ENCODE measurements at regions not wholly inside any gene's neighbourhood (a gene's known extent, or its start where the extent isn't known, plus 50 kb on each side); places are given as distances from the start of the nearest gene placed in this dataset.

DNA sequence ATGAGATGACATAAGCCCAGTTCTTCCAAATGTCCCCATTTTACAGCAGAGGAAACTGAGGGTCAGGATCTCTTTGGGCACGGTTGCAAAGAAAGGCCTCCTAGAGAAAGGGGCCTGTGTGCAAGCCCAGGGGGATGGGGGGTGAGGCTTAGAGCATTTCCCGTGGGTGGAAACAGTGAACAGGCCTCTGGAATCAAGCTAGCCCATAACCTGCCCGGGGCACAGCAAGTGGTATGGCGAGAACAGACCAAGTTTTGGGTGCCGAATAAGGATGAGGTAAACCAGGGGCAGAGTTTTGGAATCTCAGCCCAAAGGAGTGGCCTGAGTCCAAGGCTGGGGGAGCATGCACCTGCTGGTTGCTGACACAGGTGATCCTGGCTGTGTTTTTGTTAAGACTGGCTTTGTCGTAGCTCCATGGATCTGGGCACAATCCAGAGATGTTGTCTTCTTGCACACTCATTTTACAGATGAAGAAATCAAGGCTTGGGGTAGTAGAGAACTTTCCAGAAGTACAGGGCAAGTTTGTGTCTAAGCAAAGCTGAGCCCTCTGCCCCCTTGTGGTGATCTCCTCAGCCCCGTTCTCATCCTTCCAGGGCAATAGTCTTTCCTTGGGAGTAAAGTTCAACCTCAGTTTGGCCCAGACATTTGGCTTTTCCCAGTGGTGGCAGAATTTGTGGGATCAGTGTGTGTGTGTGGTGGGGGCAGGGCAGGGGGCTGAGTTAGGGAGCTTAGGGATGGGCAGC, 53.5 kb upstream of the MYEOV start:
- Histone ChIP-seq H3K27me3 (ENCODE audit: insufficient read depth, low read length, poor library complexity, severe bottlenecking) (no peaks in the 10 kb centered on the region), H3K36me3 (ENCODE audit: insufficient read depth, low read length) (no peaks in the 10 kb centered on the region), H3K4me3 (ENCODE audit: low read length, poor library complexity, severe bottlenecking) (no peak overlapping the region), H4K20me1 (ENCODE audit: insufficient read depth, low read length, poor library complexity, severe bottlenecking) (no peaks in the 10 kb centered on the region), H3K4me2 (ENCODE audit: low read depth, low read length, poor library complexity, severe bottlenecking) (no peak overlapping the region), H3K9me3 (ENCODE audit: insufficient read depth, low read depth, low read length) (no peaks in the 10 kb centered on the region), H3F3A (ENCODE audit: low read depth) (no peaks in the 10 kb centered on the region), H3K9me2 (replicated peaks; ENCODE audit: low read depth, low read length) (no peaks in the 10 kb centered on the region), H3K79me2 (ENCODE audit: insufficient read depth, low read length) (no peaks in the 10 kb centered on the region), H3K9ac (ENCODE audit: low read depth, low read length, poor library complexity, severe bottlenecking) (no peak overlapping the region), H3K4me1 (ENCODE audit: insufficient read depth, low read length, poor library complexity, severe bottlenecking) (no peaks in the 10 kb centered on the region), H2AFZ (ENCODE audit: low read length) (no peak overlapping the region)
- peak; percentile 43 for TF ChIP-seq CTCF (conservative IDR thresholded peaks at IDR 0.05; ENCODE audit: low read length)
- TF ChIP-seq EZH2phosphoT487 (IDR thresholded peaks at IDR 0.05; ENCODE audit: borderline replicate concordance), result no peak

GRCh38 chr11:69241075-69241740, 52.7 kb upstream of the MYEOV start:
- no peaks in the 10 kb centered on the region for H3K36me3 ChIP-seq (ENCODE audit: insufficient read depth, low read length)
- no peaks in the 10 kb centered on the region for H3K27me3 ChIP-seq (ENCODE audit: insufficient read depth, low read length, poor library complexity, severe bottlenecking)
- H3K4me1 ChIP-seq (ENCODE audit: insufficient read depth, low read length, poor library complexity, severe bottlenecking), result no peaks in the 10 kb centered on the region
- H3K4me3 ChIP-seq (ENCODE audit: low read length, poor library complexity, severe bottlenecking), result no peak overlapping the region
- TF ChIP-seq EZH2phosphoT487 (IDR thresholded peaks at IDR 0.05; ENCODE audit: borderline replicate concordance) (no peak), CTCF (conservative IDR thresholded peaks at IDR 0.05; ENCODE audit: low read length) (no peak)
- no peaks in the 10 kb centered on the region for H3K79me2 ChIP-seq (ENCODE audit: insufficient read depth, low read length)
- no peak overlapping the region for H3K4me2 ChIP-seq (ENCODE audit: low read depth, low read length, poor library complexity, severe bottlenecking)
- H3F3A ChIP-seq (ENCODE audit: low read depth), result no peaks in the 10 kb centered on the region
- no peaks in the 10 kb centered on the region for H3K9me3 ChIP-seq (ENCODE audit: insufficient read depth, low read depth, low read length)
- H3K9me2 ChIP-seq (replicated peaks; ENCODE audit: low read depth, low read length), result no peaks in the 10 kb centered on the region
- no peak overlapping the region for H2AFZ ChIP-seq (ENCODE audit: low read length)
- H3K9ac ChIP-seq (ENCODE audit: low read depth, low read length, poor library complexity, severe bottlenecking), result no peak overlapping the region
- no peaks in the 10 kb centered on the region for H4K20me1 ChIP-seq (ENCODE audit: insufficient read depth, low read length, poor library complexity, severe bottlenecking)

GRCh38 chr11:69241844-69242243, 52.1 kb upstream of the MYEOV start:
- no peaks in the 10 kb centered on the region for H3F3A ChIP-seq (ENCODE audit: low read depth)
- TF ChIP-seq CTCF (conservative IDR thresholded peaks at IDR 0.05; ENCODE audit: low read length) (no peak), EZH2phosphoT487 (IDR thresholded peaks at IDR 0.05; ENCODE audit: borderline replicate concordance) (no peak)
- no peak overlapping the region for H3K4me2 ChIP-seq (ENCODE audit: low read depth, low read length, poor library complexity, severe bottlenecking)
- H3K27me3 ChIP-seq (ENCODE audit: insufficient read depth, low read length, poor library complexity, severe bottlenecking), result no peaks in the 10 kb centered on the region
- no peak overlapping the region for H3K4me3 ChIP-seq (ENCODE audit: low read length, poor library complexity, severe bottlenecking)
- H3K4me1 ChIP-seq (ENCODE audit: insufficient read depth, low read length, poor library complexity, severe bottlenecking), result no peaks in the 10 kb centered on the region
- H3K9ac ChIP-seq (ENCODE audit: low read depth, low read length, poor library complexity, severe bottlenecking), result no peak overlapping the region
- no peaks in the 10 kb centered on the region for H4K20me1 ChIP-seq (ENCODE audit: insufficient read depth, low read length, poor library complexity, severe bottlenecking)
- H2AFZ ChIP-seq (ENCODE audit: low read length), result peak overlapping the region; percentile 39
- no peaks in the 10 kb centered on the region for H3K36me3 ChIP-seq (ENCODE audit: insufficient read depth, low read length)
- no peaks in the 10 kb centered on the region for H3K9me2 ChIP-seq (replicated peaks; ENCODE audit: low read depth, low read length)
- H3K79me2 ChIP-seq (ENCODE audit: insufficient read depth, low read length), result no peaks in the 10 kb centered on the region
- H3K9me3 ChIP-seq (ENCODE audit: insufficient read depth, low read depth, low read length), result no peaks in the 10 kb centered on the region

All from Loucy (cell line).